ENCODE measurements at regions not wholly inside any gene's neighbourhood (a gene's known extent, or its start where the extent isn't known, plus 50 kb on each side); places are given as distances from the start of the nearest gene placed in this dataset.

DNA sequence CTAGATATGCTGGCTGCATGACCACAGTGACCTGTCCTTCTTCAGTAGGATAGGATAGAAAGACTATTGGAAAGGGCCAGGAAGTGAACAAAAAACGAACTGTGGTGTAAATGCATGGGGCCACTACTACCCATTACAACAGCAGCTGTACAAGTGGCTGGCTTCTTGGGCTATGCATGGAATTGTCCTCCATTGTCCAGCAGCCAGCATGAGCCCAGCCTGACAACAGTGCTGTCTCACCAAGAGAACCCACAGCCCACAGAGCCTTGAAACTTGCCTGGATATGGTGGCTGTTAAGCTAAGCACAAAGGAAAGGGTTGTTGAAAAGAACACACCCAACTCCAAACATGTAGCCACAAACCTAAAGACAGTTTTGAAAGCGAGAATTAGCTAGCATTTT lies 330.2 kb upstream of the F9 start (continued):
- no peak for TF ChIP-seq AHDC1 (CRISPR knock-in tag; IDR thresholded peaks at IDR 0.05; ENCODE audit: borderline replicate concordance)
- no peak for TF ChIP-seq ZNF350 (CRISPR knock-in tag; IDR thresholded peaks at IDR 0.05; ENCODE audit: borderline replicate concordance, low read depth)
- TF ChIP-seq PHF21A (CRISPR knock-in tag; IDR thresholded peaks at IDR 0.05), result no peak
- TF ChIP-seq AKNA (CRISPR knock-in tag; IDR thresholded peaks at IDR 0.05; ENCODE audit: borderline replicate concordance), result no peak
- TF ChIP-seq ZZZ3 (CRISPR knock-in tag; IDR thresholded peaks at IDR 0.05; ENCODE audit: borderline replicate concordance), result no peak
- no peak for TF ChIP-seq ZNF205 (CRISPR knock-in tag; IDR thresholded peaks at IDR 0.05)
- TF ChIP-seq ZNF484 (CRISPR knock-in tag; IDR thresholded peaks at IDR 0.05; ENCODE audit: borderline replicate concordance, low read depth), result no peak
- no peak for TF ChIP-seq ZFX (CRISPR knock-in tag; IDR thresholded peaks at IDR 0.05; ENCODE audit: low read depth)

Measured in HepG2 (cell line).